ENCODE measurements at regions not wholly inside any gene's neighbourhood (a gene's known extent, or its start where the extent isn't known, plus 50 kb on each side); places are given as distances from the start of the nearest gene placed in this dataset.

- peaks cover 6% of the 10 kb centered on the region for H3K4me1 Mint-ChIP-seq
- no peak for TF ChIP-seq CTCF (IDR thresholded peaks at IDR 0.05; ENCODE audit: unreplicated experiment)
- H3K36me3 Mint-ChIP-seq = no peaks in the 10 kb centered on the region
- no peaks in the 10 kb centered on the region for H3K27me3 Mint-ChIP-seq (ENCODE audit: low read depth)
- H3K9me3 Mint-ChIP-seq = no peaks in the 10 kb centered on the region
- no peak overlapping the region for H3K4me3 Mint-ChIP-seq
- no peak for DNase-seq (ENCODE audit: low spot score in 2 of 2, unreplicated experiment in 2 of 2)
- H3K27ac Mint-ChIP-seq = no peak overlapping the region
Measured at GRCh38 chr5:145682197-145682899, 152.8 kb downstream of the PRELID2 start.

- no peaks in the 10 kb centered on the region for H3K27me3 Mint-ChIP-seq (ENCODE audit: low read depth)
- DNase-seq (ENCODE audit: low spot score in 2 of 2, unreplicated experiment in 2 of 2) = no peak
- no peaks in the 10 kb centered on the region for H3K36me3 Mint-ChIP-seq
- H3K4me1 Mint-ChIP-seq = peaks cover 6% of the 10 kb centered on the region
- no peak overlapping the region for H3K4me3 Mint-ChIP-seq
- TF ChIP-seq CTCF (IDR thresholded peaks at IDR 0.05; ENCODE audit: unreplicated experiment) = peak; percentile 34
- no peak overlapping the region for H3K27ac Mint-ChIP-seq
- no peaks in the 10 kb centered on the region for H3K9me3 Mint-ChIP-seq
Measured at GRCh38 chr5:145681686-145682085, 153.5 kb downstream of the PRELID2 start.

- Mint-ChIP-seq H3K4me1 (peaks cover 6% of the 10 kb centered on the region), H3K27ac (no peak overlapping the region), H3K36me3 (no peaks in the 10 kb centered on the region), H3K4me3 (no peak overlapping the region), H3K9me3 (no peaks in the 10 kb centered on the region), H3K27me3 (ENCODE audit: low read depth) (no peaks in the 10 kb centered on the region)
- DNase-seq (ENCODE audit: low spot score in 2 of 2, unreplicated experiment in 2 of 2) = no peak
- TF ChIP-seq CTCF (IDR thresholded peaks at IDR 0.05; ENCODE audit: unreplicated experiment) = no peak
Measured at GRCh38 chr5:145681216-145681615, 153.9 kb downstream of the PRELID2 start.

GRCh38 chr5:145680767-145681166 is 154.4 kb downstream of the PRELID2 start:
- no peak overlapping the region for H3K27ac Mint-ChIP-seq
- H3K36me3 Mint-ChIP-seq = no peaks in the 10 kb centered on the region
- no peaks in the 10 kb centered on the region for H3K27me3 Mint-ChIP-seq (ENCODE audit: low read depth)
- H3K9me3 Mint-ChIP-seq = no peaks in the 10 kb centered on the region
- no peak for DNase-seq (ENCODE audit: low spot score in 2 of 2, unreplicated experiment in 2 of 2)
- no peak for TF ChIP-seq CTCF (IDR thresholded peaks at IDR 0.05; ENCODE audit: unreplicated experiment)
- H3K4me1 Mint-ChIP-seq = peaks cover 6% of the 10 kb centered on the region
- no peak overlapping the region for H3K4me3 Mint-ChIP-seq

GRCh38 chr5:145680169-145680568 is 155.0 kb downstream of the PRELID2 start:
- Mint-ChIP-seq H3K4me3 (no peak overlapping the region), H3K27ac (no peak overlapping the region), H3K27me3 (ENCODE audit: low read depth) (no peaks in the 10 kb centered on the region), H3K4me1 (peaks cover 6% of the 10 kb centered on the region), H3K36me3 (no peaks in the 10 kb centered on the region), H3K9me3 (no peaks in the 10 kb centered on the region)
- DNase-seq (ENCODE audit: low spot score in 2 of 2, unreplicated experiment in 2 of 2) = no peak
- TF ChIP-seq CTCF (IDR thresholded peaks at IDR 0.05; ENCODE audit: unreplicated experiment) = no peak

Measured in mesothelial cell of epicardium (in vitro differentiated cells).